DMS79 (cell line): ENCODE measurements at regions not wholly inside any gene's neighbourhood (a gene's known extent, or its start where the extent isn't known, plus 50 kb on each side); places are given as distances from the start of the nearest gene placed in this dataset.
"Not testable (repeated sequence)": the region's sequence is repeated elsewhere in the genome, so short reads cannot be mapped to it uniquely, and the experiment has no call there.

Experiments
- DNase-seq: peaks from one replicate; lab custom pipeline; 2025; lab: John Stamatoyannopoulos, UW

DNA sequence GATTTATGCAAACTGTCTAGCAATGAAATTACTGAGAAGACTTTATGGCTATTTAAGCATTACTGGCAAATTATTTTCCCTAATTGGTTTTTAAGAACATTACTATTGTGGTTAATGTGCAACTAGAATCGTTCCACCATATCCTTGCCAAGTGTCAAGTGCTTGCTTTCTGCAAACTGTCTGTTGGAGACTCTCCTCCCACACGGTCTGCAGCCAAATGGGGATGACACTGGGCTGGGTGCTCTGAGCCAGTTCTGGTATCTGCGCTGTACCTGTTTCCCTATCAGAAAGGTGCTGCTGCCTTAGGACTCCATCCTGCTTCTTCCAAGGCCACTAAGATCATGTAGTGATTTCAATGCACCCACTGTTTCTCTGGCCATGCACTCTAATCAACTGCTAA is 110.4 kb downstream of the RAMP3 start:
- DNase-seq: peak; percentile 61

DNA sequence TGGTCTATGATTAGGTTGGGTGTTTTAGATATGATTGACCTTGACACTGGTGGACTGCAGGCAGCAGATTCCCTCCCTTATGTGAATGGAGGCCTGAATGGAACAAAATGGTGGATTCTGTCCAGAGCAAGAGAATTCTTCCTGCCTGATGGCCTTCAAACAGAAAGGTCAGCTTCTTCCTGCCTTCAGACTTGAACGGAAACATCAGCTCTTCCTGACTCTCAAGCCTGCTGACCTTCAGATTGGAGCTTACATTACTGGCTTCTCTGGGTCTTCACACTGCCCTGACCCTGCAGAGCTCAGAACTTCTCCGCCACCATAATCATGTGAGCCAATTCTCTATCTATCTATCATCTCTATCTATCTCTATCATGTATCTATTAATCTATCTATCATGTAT is 111.6 kb downstream of the RAMP3 start:
- DNase-seq: no peak

DNA sequence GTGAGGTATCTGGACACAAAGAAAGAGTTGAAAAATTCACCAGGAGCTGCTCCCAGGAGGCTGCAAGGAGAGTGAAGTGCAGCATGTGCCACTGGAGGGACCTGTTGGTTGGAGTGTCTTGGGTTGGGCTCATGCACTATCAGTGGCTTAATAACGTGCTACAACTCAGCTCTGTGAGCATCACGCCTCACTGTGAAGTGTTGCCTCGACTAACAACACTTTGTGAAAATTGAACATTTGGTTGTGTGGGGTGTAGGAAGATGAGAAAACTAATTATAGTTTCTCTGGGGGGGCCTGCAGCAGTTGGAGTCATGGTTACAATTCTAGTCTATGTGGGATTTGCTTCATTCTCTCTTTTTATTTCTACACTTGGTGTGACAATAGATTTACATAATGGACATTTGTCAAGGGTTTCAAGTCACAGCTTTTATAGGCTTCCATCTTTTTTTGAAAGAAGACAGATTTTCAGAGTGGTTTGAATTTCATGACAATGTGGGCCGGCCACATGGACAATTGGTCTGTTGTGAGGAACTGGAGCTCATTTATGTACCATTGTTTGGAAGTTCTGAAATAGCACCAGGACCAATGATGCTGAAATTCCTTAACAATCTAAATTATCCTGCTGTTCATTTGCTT is 121.3 kb downstream of the RAMP3 start:
- no peak for DNase-seq

DNA sequence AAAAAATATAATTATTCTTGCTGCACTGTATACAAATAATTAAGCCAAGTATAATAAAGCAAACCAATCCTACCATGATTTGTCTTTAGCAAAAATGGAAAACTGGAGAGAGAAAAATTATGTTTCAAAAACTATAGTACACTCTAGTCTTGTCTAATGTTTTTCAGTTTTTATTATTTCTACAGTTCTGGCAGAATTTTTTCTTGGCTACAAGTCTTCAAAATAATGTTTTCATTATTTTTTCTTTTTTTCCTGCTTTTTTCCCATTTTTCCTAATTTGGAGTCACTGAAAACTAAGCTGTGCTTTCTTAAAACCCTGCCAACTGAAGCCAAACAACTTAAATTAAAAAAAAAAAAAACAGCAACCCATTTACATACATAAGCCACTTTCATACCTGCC is 132.0 kb downstream of the RAMP3 start:
- DNase-seq: not testable (repeated sequence)

DNA sequence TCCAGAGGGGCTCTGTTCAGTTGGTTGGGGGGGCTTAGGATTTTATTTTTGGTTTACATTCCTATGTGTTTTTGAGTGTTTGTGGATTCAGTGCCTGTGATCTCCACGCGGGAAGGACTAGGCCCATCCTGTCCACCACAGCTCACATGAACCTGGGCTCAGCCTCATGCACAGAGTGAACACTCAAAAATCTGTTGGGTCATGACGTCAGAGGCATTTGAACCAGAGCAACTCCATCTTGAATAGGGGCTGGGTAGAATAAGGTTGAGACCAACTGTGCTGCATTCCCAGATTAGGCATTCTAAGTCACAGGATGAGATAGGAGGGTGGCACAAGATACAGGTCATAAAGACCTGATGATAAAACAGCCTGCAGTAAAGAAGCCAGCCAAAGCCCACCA is 133.3 kb downstream of the RAMP3 start:
- no peak for DNase-seq

DNA sequence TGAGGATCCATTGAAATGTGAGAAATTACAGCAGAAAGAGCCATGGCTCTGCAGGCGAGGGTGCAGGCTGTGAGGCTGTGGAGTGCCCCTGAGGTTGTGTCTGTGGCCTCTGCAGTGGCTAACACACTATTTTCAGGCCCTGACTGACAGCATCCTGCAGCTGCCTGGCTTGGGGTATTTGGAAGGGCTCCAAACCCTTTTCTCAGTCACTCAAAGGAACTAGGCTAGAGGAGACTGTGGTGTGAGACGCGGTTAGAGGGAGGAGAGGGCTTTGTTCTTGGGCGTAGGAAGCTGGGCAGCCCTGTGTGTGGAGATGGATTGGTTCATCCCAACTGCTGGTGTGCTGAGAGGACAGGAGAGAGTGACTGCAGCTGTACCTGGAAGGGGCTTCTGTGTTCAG is 134.9 kb downstream of the RAMP3 start:
- DNase-seq: peak; percentile 53

DNA sequence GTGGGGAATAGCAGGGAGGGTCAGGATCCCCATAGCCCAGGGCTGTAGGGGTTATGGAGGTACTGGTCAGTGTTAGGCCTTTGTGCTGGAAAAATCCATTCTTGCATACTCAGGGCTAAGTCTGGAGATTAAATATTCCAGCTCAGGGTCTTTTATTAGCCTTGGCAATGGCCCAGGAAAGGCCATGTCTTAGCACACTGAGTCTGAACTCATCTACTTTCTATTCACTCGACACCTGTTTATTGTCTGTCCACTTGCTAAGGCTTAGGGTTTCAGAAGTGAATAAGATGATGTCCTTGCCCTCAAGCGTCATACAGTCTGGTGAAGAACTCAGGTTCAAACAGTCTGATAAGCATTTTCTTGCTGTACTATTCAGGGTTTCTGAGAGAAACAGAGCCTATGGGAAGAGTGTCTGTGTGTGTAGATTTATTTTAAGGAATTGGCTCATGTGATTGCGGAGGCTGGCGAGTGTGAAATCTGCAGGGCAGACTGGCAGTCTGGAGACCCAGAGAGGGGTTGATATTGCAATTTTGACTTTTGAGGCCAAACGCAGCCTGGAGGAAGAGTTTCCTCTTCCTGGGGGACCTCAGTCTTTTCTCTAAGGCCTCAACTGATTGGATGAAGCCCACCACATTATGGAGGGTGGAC is 135.8 kb downstream of the RAMP3 start:
- no peak for DNase-seq

DNA sequence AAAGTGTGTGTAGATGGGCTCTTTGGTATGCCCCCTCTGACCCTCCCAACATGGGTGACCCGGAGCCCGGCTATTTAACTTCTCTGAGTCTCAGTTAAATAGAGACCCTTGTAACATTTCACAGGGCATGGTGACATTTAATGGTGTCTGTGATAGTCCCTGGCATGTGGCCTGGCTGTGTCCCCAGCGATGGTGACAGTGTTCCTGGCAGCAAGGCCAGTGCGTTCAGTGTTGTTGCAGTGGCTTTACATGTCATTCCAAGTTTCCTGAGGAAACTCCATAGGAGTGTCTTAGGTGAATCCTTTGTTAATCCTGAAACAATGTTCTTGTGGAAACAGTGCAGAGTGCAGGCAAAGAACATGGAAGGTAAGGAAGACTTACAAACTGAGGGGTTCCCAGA is 137.0 kb downstream of the RAMP3 start:
- no peak for DNase-seq

DNA sequence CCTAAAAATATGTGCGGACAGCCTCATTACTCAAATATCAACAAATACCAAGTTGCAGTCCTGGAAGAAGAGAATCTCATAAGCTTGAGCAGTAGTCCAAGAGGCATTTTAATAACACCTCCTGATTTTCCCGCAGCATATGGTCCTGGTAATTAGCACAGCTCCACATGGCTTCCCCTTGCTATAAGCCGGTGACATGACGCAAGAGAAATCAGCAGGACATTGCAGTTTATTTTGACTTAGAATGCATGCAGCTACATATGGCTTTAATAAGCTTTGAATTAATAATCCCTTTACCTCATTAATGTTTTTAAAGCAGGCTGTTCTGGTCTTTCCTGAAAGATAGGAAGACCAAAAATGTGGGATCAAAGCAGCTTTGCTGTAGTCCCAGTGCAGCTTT is 137.6 kb downstream of the RAMP3 start:
- DNase-seq: no peak

DNA sequence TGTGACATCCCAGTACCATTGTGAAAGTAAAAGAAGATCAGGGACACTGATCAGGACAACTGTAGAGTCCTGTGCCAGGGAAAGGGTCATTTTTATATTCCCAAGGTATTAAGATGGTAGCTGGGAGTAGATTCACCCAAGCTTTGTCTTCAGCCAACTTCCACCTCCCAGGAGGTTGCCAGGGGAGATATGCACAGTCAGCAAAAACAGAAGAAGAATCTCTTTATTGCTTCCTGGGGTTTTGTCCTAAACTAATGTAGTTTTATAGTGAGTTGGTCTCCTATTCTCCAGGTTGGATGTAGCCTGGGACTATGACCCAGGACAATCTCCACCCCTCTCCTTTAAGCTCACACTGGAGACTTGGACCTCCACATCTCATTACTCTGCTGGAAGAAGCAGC is 139.2 kb downstream of the RAMP3 start:
- DNase-seq: no peak

DNA sequence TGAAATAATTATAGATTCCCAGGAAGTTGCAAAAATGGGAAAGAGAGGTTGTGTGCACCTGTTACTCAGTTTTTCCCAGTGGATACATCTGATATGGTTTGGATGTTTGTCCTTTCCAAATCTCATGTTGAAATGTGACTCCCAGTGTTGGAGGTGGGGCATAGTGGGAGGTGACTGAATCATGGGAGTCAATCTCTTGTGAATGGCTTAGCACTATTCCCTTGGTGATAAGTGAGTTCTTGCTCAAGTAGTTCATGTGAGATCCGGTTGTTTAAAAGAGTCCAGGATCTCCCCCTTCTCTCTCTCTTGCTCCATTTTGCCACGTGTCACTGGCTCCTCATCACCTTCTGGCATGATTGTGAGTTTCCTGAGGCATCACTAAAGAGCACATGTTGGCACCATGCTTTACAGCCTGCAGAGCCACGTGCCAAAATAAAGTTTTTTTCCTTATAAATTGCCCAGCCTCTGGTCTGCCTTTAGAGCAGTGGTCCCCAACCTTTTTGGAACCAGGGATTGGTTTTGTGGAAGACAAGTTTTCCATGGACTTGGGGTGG is 149.2 kb downstream of the RAMP3 start:
- DNase-seq: no peak

DNA sequence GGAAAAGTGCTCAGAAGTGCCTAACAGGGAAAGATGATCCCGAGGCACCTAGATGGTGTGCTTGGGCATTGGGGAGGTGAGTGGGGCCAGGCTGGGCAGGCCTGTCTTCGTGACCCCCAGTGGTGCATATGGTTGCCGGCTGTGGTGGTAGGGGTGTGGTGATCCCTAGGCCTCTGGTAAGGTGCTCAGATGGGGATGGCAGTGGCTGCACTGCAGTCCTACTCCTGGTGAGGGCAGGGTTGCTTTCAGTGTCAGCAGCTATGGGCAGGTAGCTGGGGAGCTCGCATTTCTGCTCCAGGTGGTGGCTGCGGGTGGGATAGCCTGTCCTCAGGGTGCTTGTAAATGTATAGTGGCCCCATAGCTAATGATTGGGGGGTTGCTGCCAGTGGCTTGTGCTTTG is 154.0 kb downstream of the RAMP3 start:
- no peak for DNase-seq

DNA sequence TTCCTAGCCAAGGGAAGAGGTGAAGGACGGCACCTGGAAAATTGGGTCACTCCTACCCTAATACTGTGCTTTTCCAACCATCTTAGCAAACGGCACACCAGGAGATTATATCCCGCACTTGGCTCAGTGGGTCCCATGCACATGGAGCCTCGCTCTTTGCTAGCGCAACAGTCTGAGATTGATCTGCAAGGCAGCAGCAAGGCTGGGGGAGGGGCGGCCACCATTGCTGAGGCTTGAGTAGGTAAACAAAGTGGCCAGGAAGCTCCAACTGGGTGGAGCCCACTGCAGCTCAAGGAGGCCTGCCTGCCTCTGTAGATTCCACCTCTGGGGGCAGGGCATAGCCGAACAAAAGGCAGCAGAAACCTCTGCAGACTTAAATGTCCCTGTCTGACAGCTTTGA is 157.9 kb downstream of the RAMP3 start:
- not testable (repeated sequence) for DNase-seq

DNA sequence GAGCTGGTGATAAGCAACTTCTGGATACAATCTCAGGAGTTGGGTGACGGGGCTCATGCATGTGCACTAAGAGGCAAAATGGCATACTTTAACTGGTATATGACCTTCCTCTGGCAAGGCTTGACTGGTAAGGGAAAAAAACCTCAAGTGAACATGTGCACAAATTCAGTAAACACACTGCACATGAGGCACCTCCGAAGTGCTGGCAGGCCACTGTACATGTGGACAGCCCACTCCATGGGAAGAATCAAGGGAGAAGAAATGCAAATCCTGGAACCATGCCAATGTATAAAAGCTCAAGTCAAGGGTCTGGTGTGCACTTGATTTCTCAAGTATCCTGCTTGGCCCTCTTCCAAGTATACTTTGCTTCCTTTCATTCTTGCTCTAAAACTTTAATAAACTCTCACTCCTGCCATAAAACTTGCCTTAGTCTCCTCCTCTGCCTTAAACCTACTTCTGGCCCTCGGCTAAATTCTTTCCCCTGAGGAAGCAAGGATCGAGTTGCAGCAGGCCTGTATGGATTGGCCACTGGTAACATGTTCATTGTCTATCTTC is 167.2 kb downstream of the RAMP3 start:
- peak; percentile 99 for DNase-seq

DNA sequence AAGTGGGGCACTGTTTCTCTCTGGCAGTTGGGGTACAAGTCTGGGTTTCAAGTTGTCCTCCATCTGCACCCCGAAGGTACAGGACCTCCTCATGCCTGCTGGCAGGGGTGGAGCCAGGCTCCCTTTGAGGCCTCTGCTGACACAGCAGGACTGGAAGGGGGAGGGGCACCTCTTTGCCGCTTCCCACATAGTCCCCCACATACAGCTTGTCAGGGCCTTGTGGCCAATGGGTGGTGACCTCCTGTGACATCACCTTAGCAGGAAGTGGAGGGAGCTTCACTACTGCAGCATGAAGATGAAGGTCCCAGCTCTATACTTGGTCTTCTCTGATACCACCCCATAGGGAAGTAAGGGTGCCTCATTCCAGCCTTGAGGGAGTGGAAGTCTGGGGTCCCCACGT is 167.8 kb downstream of the RAMP3 start:
- DNase-seq: peak; percentile 57

DNA sequence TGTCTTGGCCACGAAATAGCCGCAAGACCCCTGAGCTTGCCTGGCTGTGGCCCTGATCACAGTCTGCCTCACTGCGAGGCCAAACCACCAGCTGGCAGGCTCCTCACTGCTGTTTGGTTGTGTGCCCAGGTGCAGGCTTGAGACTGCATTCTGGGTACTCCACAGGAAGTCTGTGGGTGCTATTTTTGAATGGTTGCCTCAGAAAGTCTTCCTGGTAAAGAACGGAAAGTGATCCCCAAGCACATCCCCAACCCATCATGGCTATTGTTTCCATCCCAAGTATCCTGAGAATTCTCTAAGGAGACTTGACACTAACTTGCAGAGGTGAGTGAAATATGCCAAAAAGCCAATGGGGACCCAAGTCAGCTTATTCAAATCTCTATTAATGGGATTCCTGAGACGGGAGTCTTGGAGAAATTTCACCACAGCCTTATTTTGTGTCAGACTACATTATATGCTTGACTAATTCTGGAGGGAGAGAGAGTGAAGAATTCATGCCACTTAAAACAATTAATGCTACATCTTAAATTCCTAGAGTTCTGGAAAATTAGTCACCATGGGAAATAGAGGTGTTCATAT is 170.9 kb downstream of the RAMP3 start:
- DNase-seq: no peak

DNA sequence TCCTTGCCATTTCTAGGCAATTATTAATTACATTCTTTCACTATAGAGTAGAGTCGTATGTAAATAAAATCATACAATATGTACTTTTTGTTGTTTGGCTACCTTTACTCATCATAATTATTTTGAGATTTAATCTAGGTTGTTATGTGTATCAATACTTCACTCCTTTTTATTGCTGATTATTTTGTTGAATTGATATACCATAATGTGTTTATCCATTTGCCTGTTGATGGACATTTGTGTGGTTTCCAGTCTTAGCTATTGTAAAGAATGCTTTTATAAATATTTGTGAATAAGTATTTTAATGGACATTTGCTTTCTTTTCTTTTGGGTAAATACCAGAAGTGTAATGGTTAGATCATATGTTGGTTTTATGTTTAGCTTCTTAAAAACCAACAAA is 174.0 kb downstream of the RAMP3 start:
- DNase-seq: no peak

DNA sequence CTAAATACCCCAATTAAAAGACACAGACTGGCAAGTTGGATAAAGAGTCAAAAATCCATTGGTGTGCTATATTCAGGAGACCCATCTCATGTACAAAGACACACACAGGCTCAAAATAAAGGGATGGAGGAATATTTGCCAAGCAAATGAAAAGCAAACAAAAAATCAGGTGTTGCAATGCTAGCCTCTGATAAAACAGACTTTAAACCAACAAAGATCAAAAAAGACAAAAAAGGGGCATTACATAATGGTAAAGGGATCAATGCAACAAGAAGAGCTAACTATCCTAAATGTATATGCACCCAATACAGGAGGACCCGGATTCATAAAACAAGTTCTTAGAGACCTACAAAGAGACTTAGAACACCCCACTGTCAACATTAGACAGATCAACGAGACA is 177.4 kb downstream of the RAMP3 start:
- not testable (repeated sequence) for DNase-seq

DNA sequence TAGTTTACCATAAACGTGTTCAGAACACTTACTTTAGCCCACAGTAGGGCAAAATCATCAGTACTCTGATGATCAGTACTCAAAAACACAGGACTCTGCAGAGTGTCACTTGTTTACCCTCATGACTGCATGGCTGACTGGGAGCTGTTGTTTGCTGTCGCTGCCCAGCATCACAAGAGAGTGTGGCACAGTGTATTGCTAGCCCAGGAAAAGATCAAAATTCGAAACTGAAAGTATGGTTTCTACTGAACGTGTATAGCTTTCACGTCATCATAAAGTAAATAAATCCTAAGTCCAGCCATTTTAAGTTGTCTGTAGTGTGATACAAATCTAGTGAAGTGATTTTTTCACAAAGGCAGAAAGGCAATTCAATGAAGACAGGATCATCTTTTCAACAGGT is 184.6 kb downstream of the RAMP3 start:
- DNase-seq: peak; percentile 80

DNA sequence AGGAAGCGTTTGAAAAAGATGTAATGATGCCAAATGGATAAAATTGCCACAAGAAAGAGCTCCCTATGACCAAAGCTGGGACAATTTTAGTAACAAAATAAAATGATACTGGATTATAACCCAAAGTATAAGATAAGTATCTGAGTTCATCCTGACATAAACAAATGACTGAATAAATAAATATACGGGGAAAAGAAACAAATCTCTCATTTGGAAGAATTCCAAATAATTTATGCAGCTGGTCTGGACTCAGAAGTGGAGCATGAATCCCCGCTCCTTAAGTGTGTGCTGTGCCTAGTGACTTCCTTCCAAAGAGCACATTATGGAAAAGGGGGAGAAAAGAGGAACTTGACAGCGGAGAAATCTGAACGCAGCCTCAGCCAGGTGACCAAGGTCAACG is 186.2 kb downstream of the RAMP3 start:
- DNase-seq: peak; percentile 19

DNA sequence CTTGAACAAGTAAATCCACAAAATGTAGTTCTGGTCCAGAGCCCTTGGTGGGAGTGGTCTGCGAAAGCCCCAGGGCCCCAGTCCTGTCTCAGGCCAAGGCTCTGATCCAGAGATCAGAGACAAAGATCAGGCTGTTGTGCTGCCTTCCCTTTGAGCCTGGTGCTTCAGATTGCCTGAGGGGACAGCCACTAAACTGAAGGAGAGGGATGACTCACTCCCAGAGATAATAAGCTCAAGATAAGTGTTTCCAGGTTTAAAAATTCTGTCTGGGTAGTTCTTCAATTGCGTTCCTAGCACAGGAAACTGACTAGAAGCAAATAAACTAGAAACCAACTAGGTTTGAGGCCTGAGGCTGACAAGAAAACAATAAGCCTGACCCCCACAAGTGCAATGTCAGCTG is 190.2 kb downstream of the RAMP3 start:
- DNase-seq: no peak

DNA sequence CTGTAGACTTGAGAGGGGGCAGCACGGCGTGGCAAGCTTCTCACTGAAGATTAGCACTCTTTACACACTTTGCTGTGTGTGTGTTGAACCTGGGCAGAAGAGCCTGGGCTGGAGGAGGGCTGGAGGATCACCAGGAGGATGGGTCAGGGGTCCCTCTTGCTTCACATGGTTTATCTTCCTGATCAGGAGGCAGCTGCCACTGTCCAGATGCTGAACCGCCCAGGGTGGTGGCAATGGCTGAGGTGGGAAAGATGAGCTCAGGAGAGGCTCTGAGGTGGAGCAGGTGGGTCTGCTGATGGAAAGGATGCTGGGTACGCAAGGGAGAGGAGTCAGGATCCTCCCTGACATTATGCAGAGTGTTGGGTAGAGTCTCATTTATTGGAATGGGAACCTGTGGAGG is 191.5 kb downstream of the RAMP3 start:
- DNase-seq: no peak

DNA sequence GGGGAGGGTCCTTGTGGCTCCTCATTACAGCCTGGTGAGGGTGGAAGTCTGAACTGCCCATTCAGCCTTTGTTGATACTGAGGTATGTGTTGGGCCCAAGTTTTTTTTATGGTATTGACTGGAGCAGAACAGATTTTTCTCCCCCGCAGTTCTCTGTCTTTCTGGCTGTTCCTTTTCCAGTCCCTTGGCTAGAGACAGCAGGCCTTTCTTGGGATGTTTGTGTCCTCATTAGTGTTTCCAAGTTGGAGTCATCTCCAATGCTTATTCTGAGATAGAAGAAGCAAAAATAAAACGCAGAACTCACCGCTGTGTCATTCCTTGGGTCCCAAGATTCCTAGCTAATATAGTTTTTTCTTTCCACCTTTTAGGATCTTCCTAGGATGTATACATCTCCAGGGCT is 193.3 kb downstream of the RAMP3 start:
- DNase-seq: no peak
